Smooth muscle cell (in vitro differentiated cells): ENCODE measurements at regions not wholly inside any gene's neighbourhood (a gene's known extent, or its start where the extent isn't known, plus 50 kb on each side); places are given as distances from the start of the nearest gene placed in this dataset.
"Not testable (repeated sequence)": the region's sequence is repeated elsewhere in the genome, so short reads cannot be mapped to it uniquely, and the experiment has no call there.

Source experiments
- DNase-seq: peaks from one replicate; lab custom pipeline; 2025; ENCODE audit not compliant: unreplicated experiment; lab: John Stamatoyannopoulos, UW
- H2AFZ ChIP-seq: fragments of 200-600 bp; sonication (generic); 2 replicates; pipeline ENCODE4 v1.6.0; 2016; ENCODE audit warnings: antibody characterized with exemption, low read depth, mild to moderate bottlenecking
- H3F3A ChIP-seq: fragments of 200-600 bp; sonication (generic); 2 replicates; pipeline ENCODE4 v1.6.0; 2017; ENCODE audit warnings: antibody characterized with exemption, low read depth
- H3K27ac ChIP-seq: fragments of 200-600 bp; sonication (generic); 2 replicates; pipeline ENCODE4 v1.5.1; 2016; ENCODE audit warnings: low read depth, mild to moderate bottlenecking
- H3K27me3 ChIP-seq: fragments of 200-600 bp; sonication (generic); 2 replicates; pipeline ENCODE4 v1.6.1; 2016; ENCODE audit warnings: low read depth, mild to moderate bottlenecking
- H3K36me3 ChIP-seq: fragments of 200-600 bp; sonication (generic); 2 replicates; pipeline ENCODE4 v1.5.1; 2016; ENCODE audit warnings: low read depth
- H3K4me1 ChIP-seq: fragments of 200-600 bp; sonication (generic); 2 replicates; pipeline ENCODE4 v1.5.1; 2016; ENCODE audit warnings: low read depth
- H3K4me2 ChIP-seq: fragments of 200-600 bp; sonication (generic); 2 replicates; pipeline ENCODE4 v1.6.0; 2016; ENCODE audit warnings: mild to moderate bottlenecking
- H3K4me3 ChIP-seq: fragments of 200-600 bp; sonication (generic); 2 replicates; pipeline ENCODE4 v1.5.1; 2016; ENCODE audit warnings: mild to moderate bottlenecking
- H3K79me2 ChIP-seq: fragments of 200-600 bp; sonication (generic); 2 replicates; pipeline ENCODE4 v1.6.0; 2016; ENCODE audit warnings: low read depth, mild to moderate bottlenecking
- H3K9ac ChIP-seq: fragments of 200-600 bp; sonication (generic); 2 replicates; pipeline ENCODE4 v1.6.0; 2016; ENCODE audit warnings: low read depth
- H3K9me3 ChIP-seq: fragments of 200-600 bp; sonication (generic); replicated peaks from 2 replicates; pipeline ENCODE4 v1.5.1; 2016; ENCODE audit warnings: low read depth
- H4K20me1 ChIP-seq: fragments of 200-600 bp; sonication (generic); 2 replicates; pipeline ENCODE4 v1.6.0; 2016; ENCODE audit warnings: low read depth
- CTCF ChIP-seq: fragments of 200-600 bp; sonication (generic); IDR thresholded peaks from 2 replicates; pipeline ENCODE4 v1.5.1; 2017; ENCODE audit warnings: borderline replicate concordance, mild to moderate bottlenecking, antibody characterized with exemption; ENCODE audit not compliant: insufficient read depth, poor library complexity, severe bottlenecking
- WGBS: methylation state at CpG from one replicate; pipeline ENCODE4 v1.1.7; 2016; ENCODE audit warnings: low lambda C conversion rate; 5-methylcytosine and 5-hydroxymethylcytosine counted together

GRCh38 chr9:103319979-103320378 lies 324.8 kb downstream of the CYLC2 start:
- Histone ChIP-seq H3K4me1 (no peaks in the 10 kb centered on the region), H3K27ac (no peak overlapping the region), H3K9me3 (no peaks in the 10 kb centered on the region), H3K79me2 (no peaks in the 10 kb centered on the region), H3K27me3 (no peaks in the 10 kb centered on the region), H3F3A (no peaks in the 10 kb centered on the region), H3K4me2 (no peak overlapping the region), H3K36me3 (no peaks in the 10 kb centered on the region), H3K9ac (no peak overlapping the region), H2AFZ (no peak overlapping the region), H3K4me3 (no peak overlapping the region), H4K20me1 (no peaks in the 10 kb centered on the region)
- 31% methylated on average over 4 of the region's 4 CpGs for WGBS
- no peak for DNase-seq
- peak; percentile 23 for TF ChIP-seq CTCF

GRCh38 chr9:103323699-103324098 lies 328.6 kb downstream of the CYLC2 start:
- WGBS, result 88% methylated on average over 1 of the region's 1 CpG
- no peak overlapping the region for H3K4me3 ChIP-seq
- H3K79me2 ChIP-seq, result no peaks in the 10 kb centered on the region
- H3K4me1 ChIP-seq, result no peaks in the 10 kb centered on the region
- no peaks in the 10 kb centered on the region for H3K9me3 ChIP-seq
- no peak overlapping the region for H3K27ac ChIP-seq
- no peaks in the 10 kb centered on the region for H3F3A ChIP-seq
- H3K4me2 ChIP-seq, result no peak overlapping the region
- no peak overlapping the region for H2AFZ ChIP-seq
- H3K27me3 ChIP-seq, result no peaks in the 10 kb centered on the region
- no peak overlapping the region for H3K9ac ChIP-seq
- H4K20me1 ChIP-seq, result no peaks in the 10 kb centered on the region
- no peaks in the 10 kb centered on the region for H3K36me3 ChIP-seq
- TF ChIP-seq CTCF, result no peak
- no peak for DNase-seq

- H3K4me2 ChIP-seq, result no peak overlapping the region
- WGBS, result 78% methylated on average over 3 of the region's 3 CpGs
- H4K20me1 ChIP-seq, result no peaks in the 10 kb centered on the region
- no peak overlapping the region for H3K27ac ChIP-seq
- H3K36me3 ChIP-seq, result no peaks in the 10 kb centered on the region
- no peak overlapping the region for H2AFZ ChIP-seq
- no peaks in the 10 kb centered on the region for H3K79me2 ChIP-seq
- H3K9ac ChIP-seq, result no peak overlapping the region
- DNase-seq, result no peak
- TF ChIP-seq CTCF, result no peak
- no peak overlapping the region for H3K4me3 ChIP-seq
- H3K27me3 ChIP-seq, result no peaks in the 10 kb centered on the region
- no peaks in the 10 kb centered on the region for H3F3A ChIP-seq
- no peaks in the 10 kb centered on the region for H3K4me1 ChIP-seq
- H3K9me3 ChIP-seq, result no peaks in the 10 kb centered on the region
Observed at GRCh38 chr9:103335461-103335860, 340.3 kb downstream of the CYLC2 start.

GRCh38 chr9:103355000-103355399 lies 359.9 kb downstream of the CYLC2 start:
- no peak overlapping the region for H3K4me2 ChIP-seq
- no peak for DNase-seq
- no peaks in the 10 kb centered on the region for H3K79me2 ChIP-seq
- no peak overlapping the region for H3K27ac ChIP-seq
- 71% methylated on average over 2 of the region's 2 CpGs for WGBS
- H3K4me3 ChIP-seq, result no peak overlapping the region
- no peaks in the 10 kb centered on the region for H3K27me3 ChIP-seq
- H3K4me1 ChIP-seq, result no peaks in the 10 kb centered on the region
- no peaks in the 10 kb centered on the region for H3K9me3 ChIP-seq
- TF ChIP-seq CTCF, result no peak
- H3K9ac ChIP-seq, result no peak overlapping the region
- H2AFZ ChIP-seq, result no peak overlapping the region
- H3F3A ChIP-seq, result no peaks in the 10 kb centered on the region
- no peaks in the 10 kb centered on the region for H3K36me3 ChIP-seq
- no peaks in the 10 kb centered on the region for H4K20me1 ChIP-seq

- not testable (repeated sequence) for DNase-seq, H2AFZ ChIP-seq, H3K9ac ChIP-seq, H4K20me1 ChIP-seq, H3F3A ChIP-seq, H3K4me3 ChIP-seq, H3K4me1 ChIP-seq, H3K27me3 ChIP-seq, H3K4me2 ChIP-seq, H3K9me3 ChIP-seq, H3K27ac ChIP-seq, H3K36me3 ChIP-seq, H3K79me2 ChIP-seq
- 93% methylated on average over 3 of the region's 3 CpGs for WGBS
Observed at GRCh38 chr9:103357980-103358379, 362.8 kb downstream of the CYLC2 start.
